Astrocyte (in vitro differentiated cells and primary cell): ENCODE measurements at regions not wholly inside any gene's neighbourhood (a gene's known extent, or its start where the extent isn't known, plus 50 kb on each side); places are given as distances from the start of the nearest gene placed in this dataset.
"Not testable (repeated sequence)": the region's sequence is repeated elsewhere in the genome, so short reads cannot be mapped to it uniquely, and the experiment has no call there.

Source experiments
- DNase-seq: peaks from one replicate; pipeline ENCODE4 v3.0.0-alpha.2; 2010; ENCODE audit warnings: low read depth
- FAIRE-seq: peaks from 2 replicates; lab custom pipeline; 2011; peaks lifted over from hg19 to GRCh38; lab: Jason Lieb, UNC
- H2AFZ ChIP-seq: 2 replicates; pipeline ENCODE4 v1.6.0; 2012; ENCODE audit warnings: low read depth, low read length, inconsistent platforms
- H3K27ac ChIP-seq: 2 replicates; pipeline ENCODE4 v1.5.1; 2011; ENCODE audit warnings: low read depth, low read length, inconsistent platforms
- H3K27me3 ChIP-seq: 2 replicates; pipeline ENCODE4 v1.6.0; 2011; ENCODE audit warnings: low read length, inconsistent platforms; ENCODE audit not compliant: insufficient read depth
- H3K36me3 ChIP-seq: 2 replicates; pipeline ENCODE4 v1.5.1; 2011; ENCODE audit warnings: low read length, inconsistent platforms; ENCODE audit not compliant: insufficient read depth
- H3K4me1 ChIP-seq: 2 replicates; pipeline ENCODE4 v1.5.1; 2011; ENCODE audit warnings: low read length, inconsistent platforms; ENCODE audit not compliant: insufficient read depth
- H3K4me2 ChIP-seq: 2 replicates; pipeline ENCODE4 v1.6.0; 2012; ENCODE audit warnings: low read length, inconsistent platforms
- H3K4me3 ChIP-seq: 2 replicates; pipeline ENCODE4 v1.5.1; 2011; ENCODE audit warnings: low read depth, mild to moderate bottlenecking, low read length, inconsistent platforms; ENCODE audit not compliant: insufficient read depth
- H3K79me2 ChIP-seq: 2 replicates; pipeline ENCODE4 v1.6.0; 2012; ENCODE audit warnings: mild to moderate bottlenecking, low read length, inconsistent platforms; ENCODE audit not compliant: insufficient read depth
- H3K9ac ChIP-seq: 2 replicates; pipeline ENCODE4 v1.6.0; 2012; ENCODE audit warnings: mild to moderate bottlenecking, low read length, inconsistent platforms
- H3K9me3 ChIP-seq: 2 replicates; pipeline ENCODE4 v1.5.1; 2012; ENCODE audit warnings: low read depth, mild to moderate bottlenecking, low read length, inconsistent platforms; ENCODE audit not compliant: insufficient read depth
- H4K20me1 ChIP-seq: 2 replicates; pipeline ENCODE4 v1.6.0; 2012; ENCODE audit warnings: low read length, inconsistent platforms; ENCODE audit not compliant: insufficient read depth
- H3K27ac Mint-ChIP-seq: one replicate; pipeline ENCODE4 v1.8.0; 2021; ENCODE audit warnings: mild to moderate bottlenecking, mixed read lengths; ENCODE audit not compliant: unreplicated experiment
- H3K27me3 Mint-ChIP-seq: one replicate; pipeline ENCODE4 v1.8.0; 2021; ENCODE audit warnings: low read depth, mixed read lengths; ENCODE audit not compliant: unreplicated experiment
- H3K36me3 Mint-ChIP-seq: one replicate; pipeline ENCODE4 v1.8.0; 2021; ENCODE audit warnings: low read depth, mixed read lengths; ENCODE audit not compliant: unreplicated experiment
- H3K4me1 Mint-ChIP-seq: one replicate; pipeline ENCODE4 v1.8.0; 2021; ENCODE audit warnings: low read depth, mixed read lengths; ENCODE audit not compliant: unreplicated experiment
- H3K4me3 Mint-ChIP-seq: one replicate; pipeline ENCODE4 v1.8.0; 2021; ENCODE audit warnings: mild to moderate bottlenecking, moderate library complexity, mixed read lengths; ENCODE audit not compliant: unreplicated experiment
- H3K9me3 Mint-ChIP-seq: one replicate; pipeline ENCODE4 v1.8.0; 2021; ENCODE audit warnings: mild to moderate bottlenecking, mixed read lengths; ENCODE audit not compliant: unreplicated experiment
- CTCF ChIP-seq: IDR thresholded peaks from 2 replicates; pipeline ENCODE4 v1.5.1; 2011; ENCODE audit warnings: low read depth, mild to moderate bottlenecking, inconsistent platforms, low read length, moderate library complexity; ENCODE audit not compliant: insufficient read depth
- EZH2 ChIP-seq: IDR thresholded peaks from 2 replicates; pipeline ENCODE4 v1.6.1; 2012; ENCODE audit warnings: mild to moderate bottlenecking, low read length, inconsistent platforms; ENCODE audit not compliant: insufficient read depth

- no peak overlapping the region for H3K9ac ChIP-seq
- no peaks in the 10 kb centered on the region for H3K27me3 Mint-ChIP-seq
- H3K27ac Mint-ChIP-seq, result no peak overlapping the region
- TF ChIP-seq EZH2 (no peak), CTCF (no peak)
- no peak overlapping the region for H2AFZ ChIP-seq
- H3K9me3 ChIP-seq, result no peaks in the 10 kb centered on the region
- peaks cover 5% of the 10 kb centered on the region for H3K9me3 Mint-ChIP-seq
- H3K27me3 ChIP-seq, result no peaks in the 10 kb centered on the region
- no peaks in the 10 kb centered on the region for H3K4me1 ChIP-seq
- DNase-seq, result no peak
- no peaks in the 10 kb centered on the region for H3K79me2 ChIP-seq
- no peak for FAIRE-seq
- H3K4me3 ChIP-seq, result no peak overlapping the region
- H3K36me3 Mint-ChIP-seq, result no peaks in the 10 kb centered on the region
- no peaks in the 10 kb centered on the region for H3K4me1 Mint-ChIP-seq
- H3K27ac ChIP-seq, result no peak overlapping the region
- no peaks in the 10 kb centered on the region for H3K36me3 ChIP-seq
- H3K4me2 ChIP-seq, result no peak overlapping the region
- no peaks in the 10 kb centered on the region for H4K20me1 ChIP-seq
- H3K4me3 Mint-ChIP-seq, result no peak overlapping the region
Measured at GRCh38 chr2:208686665-208687064, 280.1 kb downstream of the PTH2R start.

GRCh38 chr2:208687720-208688119, 281.1 kb downstream of the PTH2R start:
- H3K9me3 Mint-ChIP-seq, FAIRE-seq: not testable (repeated sequence)

GRCh38 chr2:208698114-208698513, 291.5 kb downstream of the PTH2R start:
- no peak overlapping the region for H3K27ac Mint-ChIP-seq
- Histone ChIP-seq H3K27ac (no peak overlapping the region), H3K4me1 (no peaks in the 10 kb centered on the region), H3K4me3 (no peak overlapping the region), H4K20me1 (no peaks in the 10 kb centered on the region), H3K79me2 (no peaks in the 10 kb centered on the region), H2AFZ (no peak overlapping the region), H3K4me2 (no peak overlapping the region), H3K27me3 (no peaks in the 10 kb centered on the region), H3K9ac (no peak overlapping the region), H3K9me3 (no peaks in the 10 kb centered on the region), H3K36me3 (no peaks in the 10 kb centered on the region)
- TF ChIP-seq CTCF, result no peak
- no peak for TF ChIP-seq EZH2
- H3K4me3 Mint-ChIP-seq, result no peak overlapping the region
- H3K4me1 Mint-ChIP-seq, result peaks cover 3% of the 10 kb centered on the region
- no peak for FAIRE-seq
- no peak for DNase-seq
- no peaks in the 10 kb centered on the region for H3K9me3 Mint-ChIP-seq
- H3K36me3 Mint-ChIP-seq, result no peaks in the 10 kb centered on the region
- no peaks in the 10 kb centered on the region for H3K27me3 Mint-ChIP-seq

More at GRCh38 chr2:208687720-208688119, 281.1 kb downstream of the PTH2R start:
- H3K36me3 ChIP-seq, H3K4me3 Mint-ChIP-seq, H3K4me1 Mint-ChIP-seq, H3K27ac ChIP-seq, H4K20me1 ChIP-seq, H3K27me3 ChIP-seq, H3K27ac Mint-ChIP-seq, H3K27me3 Mint-ChIP-seq, H3K4me3 ChIP-seq, H3K36me3 Mint-ChIP-seq, H3K79me2 ChIP-seq, H2AFZ ChIP-seq, H3K9me3 ChIP-seq, H3K4me1 ChIP-seq, H3K4me2 ChIP-seq, H3K9ac ChIP-seq, DNase-seq: not testable (repeated sequence)
